ENCODE measurements at regions not wholly inside any gene's neighbourhood (a gene's known extent, or its start where the extent isn't known, plus 50 kb on each side); places are given as distances from the start of the nearest gene placed in this dataset.
A peak's percentile ranks its signal among the peaks of the same experiment; 100 is the strongest.
"Not testable (repeated sequence)": the region's sequence is repeated elsewhere in the genome, so short reads cannot be mapped to it uniquely, and the experiment has no call there.

DNA sequence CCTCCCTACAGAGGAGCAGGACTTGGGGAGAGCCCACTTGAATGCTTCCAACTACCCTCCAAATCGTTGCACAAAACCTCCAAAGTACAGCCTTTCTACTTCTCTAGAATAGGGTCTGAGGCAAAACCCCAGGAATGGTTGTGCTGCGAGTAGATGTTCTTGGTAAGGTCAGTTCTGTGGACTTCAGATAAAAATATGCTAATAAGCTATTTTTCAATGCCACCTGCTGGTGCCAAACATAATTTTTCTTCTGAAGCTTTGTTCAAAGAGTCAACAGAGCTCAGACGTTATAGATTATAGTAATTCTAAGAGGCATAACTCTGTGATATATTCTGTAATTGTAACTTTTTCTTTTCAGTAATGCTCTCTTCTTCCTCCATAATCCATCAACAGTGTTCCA lies 425.7 kb downstream of the GPAT3 start:
- Histone ChIP-seq H3K9me3 (ENCODE audit: control insufficient read depth in 4 of 4, insufficient read depth in 3 of 4, low read length in 3 of 4) (peaks cover 0 to 3% (median 0%) of the 10 kb centered on the region in 4 donors), H3K9ac (ENCODE audit: insufficient read depth in 1 of 2, low read length in 2 of 2) (no peak overlapping the region), H3K4me1 (ENCODE audit: control insufficient read depth in 5 of 5, insufficient read depth in 5 of 5, low read length in 5 of 5) (no peaks in the 10 kb centered on the region), H3K27me3 (ENCODE audit: control insufficient read depth in 3 of 3, insufficient read depth in 3 of 3, low read length in 2 of 3) (no peaks in the 10 kb centered on the region), H3K36me3 (ENCODE audit: control insufficient read depth in 4 of 4, insufficient read depth in 4 of 4, low read length in 4 of 4) (no peaks in the 10 kb centered on the region), H3K27ac (ENCODE audit: low read depth in 1 of 2, low read length in 1 of 2) (no peak overlapping the region), H3K4me3 (no peak overlapping the region)
- TF ChIP-seq, protein P1, sequence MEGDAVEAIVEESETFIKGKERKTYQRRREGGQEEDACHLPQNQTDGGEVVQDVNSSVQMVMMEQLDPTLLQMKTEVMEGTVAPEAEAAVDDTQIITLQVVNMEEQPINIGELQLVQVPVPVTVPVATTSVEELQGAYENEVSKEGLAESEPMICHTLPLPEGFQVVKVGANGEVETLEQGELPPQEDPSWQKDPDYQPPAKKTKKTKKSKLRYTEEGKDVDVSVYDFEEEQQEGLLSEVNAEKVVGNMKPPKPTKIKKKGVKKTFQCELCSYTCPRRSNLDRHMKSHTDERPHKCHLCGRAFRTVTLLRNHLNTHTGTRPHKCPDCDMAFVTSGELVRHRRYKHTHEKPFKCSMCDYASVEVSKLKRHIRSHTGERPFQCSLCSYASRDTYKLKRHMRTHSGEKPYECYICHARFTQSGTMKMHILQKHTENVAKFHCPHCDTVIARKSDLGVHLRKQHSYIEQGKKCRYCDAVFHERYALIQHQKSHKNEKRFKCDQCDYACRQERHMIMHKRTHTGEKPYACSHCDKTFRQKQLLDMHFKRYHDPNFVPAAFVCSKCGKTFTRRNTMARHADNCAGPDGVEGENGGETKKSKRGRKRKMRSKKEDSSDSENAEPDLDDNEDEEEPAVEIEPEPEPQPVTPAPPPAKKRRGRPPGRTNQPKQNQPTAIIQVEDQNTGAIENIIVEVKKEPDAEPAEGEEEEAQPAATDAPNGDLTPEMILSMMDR (IDR thresholded peaks at IDR 0.05; ENCODE audit: control extremely low read depth, extremely low read depth): no peak
- ATAC-seq (ENCODE audit: insufficient read depth, low FRiP score): no peak
- DNase-seq: peak in 1 of 3 donors; percentile 6
- 44 to 57% methylated on average over 3 of the region's 3 CpGs for WGBS, 2 donors

DNA sequence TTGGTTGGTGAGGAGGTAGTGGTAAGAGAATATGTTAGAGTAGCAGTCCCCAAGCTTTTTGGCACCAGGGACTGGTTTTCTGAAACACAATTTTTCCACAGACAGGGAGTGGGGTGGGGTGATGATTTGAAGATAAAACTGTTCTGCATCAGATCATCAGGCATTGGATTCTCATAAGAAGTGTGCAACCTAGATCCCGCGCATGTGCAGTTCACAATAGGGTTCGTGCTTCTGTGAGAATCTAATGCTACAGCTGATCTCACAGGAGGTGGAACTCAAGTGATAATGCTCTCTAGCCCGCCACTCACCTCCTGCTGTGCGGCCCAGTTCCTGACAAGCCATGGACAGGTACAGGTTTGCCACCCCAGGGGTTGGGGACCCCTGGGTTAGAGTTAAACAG lies 423.3 kb downstream of the GPAT3 start:
- 80 to 88% methylated on average over 5 of the region's 5 CpGs for WGBS, 2 donors
- ATAC-seq (ENCODE audit: insufficient read depth, low FRiP score) (no peak), DNase-seq (no peak)
- H3K36me3 ChIP-seq (ENCODE audit: control insufficient read depth in 4 of 4, insufficient read depth in 4 of 4, low read length in 4 of 4): no peaks in the 10 kb centered on the region
- no peaks in the 10 kb centered on the region for H3K4me1 ChIP-seq (ENCODE audit: control insufficient read depth in 5 of 5, insufficient read depth in 5 of 5, low read length in 5 of 5)
- H3K9ac ChIP-seq (ENCODE audit: insufficient read depth in 1 of 2, low read length in 2 of 2): no peak overlapping the region
- TF ChIP-seq, protein P1 (IDR thresholded peaks at IDR 0.05; ENCODE audit: control extremely low read depth, extremely low read depth): no peak
- H3K27me3 ChIP-seq (ENCODE audit: control insufficient read depth in 3 of 3, insufficient read depth in 3 of 3, low read length in 2 of 3): no peaks in the 10 kb centered on the region
- no peaks in the 10 kb centered on the region for H3K9me3 ChIP-seq (ENCODE audit: control insufficient read depth in 4 of 4, insufficient read depth in 3 of 4, low read length in 3 of 4)
- no peak overlapping the region for H3K27ac ChIP-seq (ENCODE audit: low read depth in 1 of 2, low read length in 1 of 2)
- no peak overlapping the region for H3K4me3 ChIP-seq

DNA sequence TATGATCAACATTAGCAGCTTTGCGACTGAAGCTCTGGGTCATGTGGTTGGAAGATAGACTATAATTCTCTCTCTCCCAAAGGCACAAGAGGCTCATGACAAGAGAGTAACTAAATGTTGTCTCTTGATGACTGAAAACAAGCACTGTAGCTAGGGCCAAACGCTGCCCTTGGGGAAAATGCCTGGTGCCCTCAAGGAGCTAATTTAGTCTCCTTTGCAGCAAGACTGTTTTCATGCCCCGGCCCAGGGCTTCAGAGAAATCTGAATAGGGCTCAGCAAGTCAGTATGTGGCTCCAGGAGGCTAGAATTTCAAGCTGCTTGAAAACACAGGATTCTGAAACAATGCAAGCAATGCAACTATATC lies 411.9 kb downstream of the GPAT3 start:
- Histone ChIP-seq H3K4me3 (no peak overlapping the region), H3K36me3 (ENCODE audit: control insufficient read depth in 4 of 4, insufficient read depth in 4 of 4, low read length in 4 of 4) (no peaks in the 10 kb centered on the region), H3K9me3 (ENCODE audit: control insufficient read depth in 4 of 4, insufficient read depth in 3 of 4, low read length in 3 of 4) (no peaks in the 10 kb centered on the region), H3K27me3 (ENCODE audit: control insufficient read depth in 3 of 3, insufficient read depth in 3 of 3, low read length in 2 of 3) (no peaks in the 10 kb centered on the region), H3K27ac (ENCODE audit: low read depth in 1 of 2, low read length in 1 of 2) (no peak overlapping the region), H3K4me1 (ENCODE audit: control insufficient read depth in 5 of 5, insufficient read depth in 5 of 5, low read length in 5 of 5) (no peaks in the 10 kb centered on the region), H3K9ac (ENCODE audit: insufficient read depth in 1 of 2, low read length in 2 of 2) (no peak overlapping the region)
- TF ChIP-seq, protein P1 (IDR thresholded peaks at IDR 0.05; ENCODE audit: control extremely low read depth, extremely low read depth): no peak
- no peak for ATAC-seq (ENCODE audit: insufficient read depth, low FRiP score)
- WGBS, 2 donors: 67 to 69% methylated on average over 3 of the region's 3 CpGs
- no peak for DNase-seq

DNA sequence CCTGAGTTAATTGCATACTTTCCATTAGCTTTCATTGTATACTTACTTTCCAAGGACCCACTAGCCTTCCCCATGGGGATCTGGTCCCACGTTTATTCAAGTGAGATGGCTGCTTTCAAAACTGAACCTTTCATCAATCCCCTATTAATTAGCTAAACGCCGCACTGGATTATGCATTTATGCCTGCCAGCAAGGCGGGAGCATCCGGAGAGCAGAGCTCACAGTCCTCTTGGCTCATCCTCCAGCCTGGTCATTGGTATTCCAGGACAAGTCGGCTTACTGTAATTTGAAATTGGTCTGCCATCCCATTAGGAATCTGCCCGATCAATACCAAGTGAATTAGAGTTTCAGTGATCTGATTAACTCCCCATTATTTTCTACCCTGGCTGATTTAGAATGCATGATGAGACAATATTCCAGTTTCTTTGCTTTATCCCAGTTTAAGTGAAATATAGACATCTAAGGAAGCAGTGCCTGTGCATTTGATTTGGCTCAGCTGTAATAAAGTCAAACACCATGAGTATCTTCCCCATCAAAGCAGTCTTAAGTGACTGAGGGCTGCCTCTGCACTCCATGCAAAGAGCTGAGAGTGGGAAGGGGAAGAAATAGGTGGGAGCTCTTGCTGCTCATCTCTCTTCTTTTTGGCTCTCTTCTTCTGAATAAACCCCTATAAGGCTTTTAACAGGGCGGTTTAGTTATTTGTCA lies 411.4 kb downstream of the GPAT3 start:
- 80 to 88% methylated on average over 8 of the region's 8 CpGs for WGBS, 2 donors
- ATAC-seq (ENCODE audit: insufficient read depth, low FRiP score) (no peak), DNase-seq (no peak)
- Histone ChIP-seq H3K9ac (ENCODE audit: insufficient read depth in 1 of 2, low read length in 2 of 2) (no peak overlapping the region), H3K9me3 (ENCODE audit: control insufficient read depth in 4 of 4, insufficient read depth in 3 of 4, low read length in 3 of 4) (no peaks in the 10 kb centered on the region), H3K36me3 (ENCODE audit: control insufficient read depth in 4 of 4, insufficient read depth in 4 of 4, low read length in 4 of 4) (no peaks in the 10 kb centered on the region), H3K27ac (ENCODE audit: low read depth in 1 of 2, low read length in 1 of 2) (no peak overlapping the region), H3K27me3 (ENCODE audit: control insufficient read depth in 3 of 3, insufficient read depth in 3 of 3, low read length in 2 of 3) (no peaks in the 10 kb centered on the region), H3K4me3 (no peak overlapping the region), H3K4me1 (ENCODE audit: control insufficient read depth in 5 of 5, insufficient read depth in 5 of 5, low read length in 5 of 5) (no peaks in the 10 kb centered on the region)
- TF ChIP-seq, protein P1 (IDR thresholded peaks at IDR 0.05; ENCODE audit: control extremely low read depth, extremely low read depth): no peak

DNA sequence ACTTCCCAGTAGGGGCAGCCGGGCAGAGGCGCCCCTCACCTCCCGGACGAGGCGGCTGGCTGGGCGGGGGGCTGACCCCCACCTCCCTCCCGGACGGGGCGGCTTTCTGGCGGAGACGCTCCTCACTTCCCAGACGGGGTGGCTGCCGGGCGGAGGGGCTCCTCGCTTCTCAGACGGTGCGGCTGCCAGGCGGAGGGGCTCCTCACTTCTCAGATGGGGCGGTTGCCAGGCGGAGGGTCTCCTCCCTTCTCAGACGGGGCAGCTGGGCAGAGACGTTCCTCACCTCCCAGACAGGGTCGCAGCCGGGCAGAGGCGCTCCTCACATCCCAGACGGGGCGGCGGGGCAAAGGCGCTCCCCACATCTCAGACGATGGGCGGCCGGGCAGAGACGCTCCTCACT lies 407.8 kb downstream of the GPAT3 start:
- not testable (repeated sequence) for H3K27ac ChIP-seq (ENCODE audit: low read depth in 1 of 2, low read length in 1 of 2); H3K27me3 ChIP-seq (ENCODE audit: control insufficient read depth in 3 of 3, insufficient read depth in 3 of 3, low read length in 2 of 3); H3K9ac ChIP-seq (ENCODE audit: insufficient read depth in 1 of 2, low read length in 2 of 2); H3K9me3 ChIP-seq (ENCODE audit: control insufficient read depth in 4 of 4, insufficient read depth in 3 of 4, low read length in 3 of 4); ATAC-seq (ENCODE audit: insufficient read depth, low FRiP score); H3K36me3 ChIP-seq (ENCODE audit: control insufficient read depth in 4 of 4, insufficient read depth in 4 of 4, low read length in 4 of 4); H3K4me1 ChIP-seq (ENCODE audit: control insufficient read depth in 5 of 5, insufficient read depth in 5 of 5, low read length in 5 of 5); H3K4me3 ChIP-seq; DNase-seq
- WGBS, 2 donors: 93% methylated on average over 20 to 30 of the region's 33 CpGs

All from lung (tissue), 11 donors.